Frontal cortex (tissue), 3 donors: ENCODE measurements at regions not wholly inside any gene's neighbourhood (a gene's known extent, or its start where the extent isn't known, plus 50 kb on each side); places are given as distances from the start of the nearest gene placed in this dataset.

Experiments
- DNase-seq, 2 donors: peaks; one replicate each; pipeline ENCODE4 v3.0.0; 2012; ENCODE audit warnings: low spot score in 2 of 2
- FAIRE-seq: peaks from 2 replicates; lab custom pipeline; 2012; peaks lifted over from hg19 to GRCh38; lab: Jason Lieb, UNC
- donor health status: control.
- donor health status: control.
- donor health status: control.

DNA sequence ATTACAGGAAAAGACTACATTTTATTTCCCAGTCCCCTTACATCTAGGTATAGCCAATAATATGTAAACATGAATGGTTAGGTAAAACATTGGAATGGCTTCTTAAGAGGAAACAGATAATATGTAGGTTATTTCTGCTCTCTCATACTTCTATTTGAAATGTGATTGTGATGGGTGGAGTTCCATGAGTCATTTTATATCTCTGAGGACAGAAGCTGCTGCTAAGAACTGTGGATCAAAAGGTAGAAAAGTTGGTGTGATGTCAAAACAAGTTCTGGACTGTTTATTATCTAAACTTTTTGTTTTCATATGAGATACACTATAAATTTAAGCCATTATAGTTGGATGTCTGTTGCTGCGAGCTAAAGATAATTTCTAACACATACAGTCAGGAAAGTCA lies 799.4 kb upstream of the TENM4 start:
- FAIRE-seq = no peak
- no peak for DNase-seq

DNA sequence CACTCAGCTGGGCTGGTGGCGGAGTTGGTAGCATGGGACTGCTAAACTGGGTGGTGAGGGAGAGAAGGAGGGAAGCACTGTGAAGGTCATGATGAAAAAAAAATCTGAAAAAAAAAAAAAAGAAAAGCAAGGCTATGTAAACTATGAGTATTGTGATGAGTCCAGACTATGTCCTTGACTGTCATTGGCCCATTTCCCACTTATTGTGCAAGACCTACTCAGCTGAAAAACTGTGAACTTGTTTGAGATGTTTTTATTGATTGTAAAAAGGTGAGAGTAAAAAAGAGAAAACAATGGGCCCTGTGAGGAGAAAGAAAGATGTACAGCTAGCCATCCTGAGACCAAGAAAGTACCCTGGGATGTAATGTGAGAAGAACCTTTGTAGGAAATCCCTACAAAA lies 798.4 kb upstream of the TENM4 start:
- FAIRE-seq = no peak

DNA sequence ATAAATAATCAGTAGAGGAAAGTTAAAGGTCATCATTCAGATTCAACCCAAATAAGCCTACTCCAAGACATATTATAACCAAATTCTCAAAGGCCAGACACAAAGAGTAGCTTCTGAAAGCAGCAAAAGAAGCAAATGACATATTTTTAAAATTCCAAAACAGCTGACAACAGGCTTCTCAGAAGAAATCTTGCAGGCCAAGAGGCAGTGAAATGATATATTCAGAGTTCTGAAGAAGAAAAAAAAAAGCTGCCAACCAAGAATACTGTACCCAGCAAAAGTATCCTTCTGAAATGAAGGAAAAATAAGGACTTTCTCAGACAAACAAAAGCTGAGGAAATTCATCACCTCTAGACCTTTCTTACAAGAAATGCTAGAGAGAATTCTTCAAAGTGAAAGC lies 787.1 kb upstream of the TENM4 start:
- DNase-seq (no peak), FAIRE-seq (no peak)

More for the DNA sequence above, 798.4 kb upstream of the TENM4 start:
- DNase-seq = no peak

DNA sequence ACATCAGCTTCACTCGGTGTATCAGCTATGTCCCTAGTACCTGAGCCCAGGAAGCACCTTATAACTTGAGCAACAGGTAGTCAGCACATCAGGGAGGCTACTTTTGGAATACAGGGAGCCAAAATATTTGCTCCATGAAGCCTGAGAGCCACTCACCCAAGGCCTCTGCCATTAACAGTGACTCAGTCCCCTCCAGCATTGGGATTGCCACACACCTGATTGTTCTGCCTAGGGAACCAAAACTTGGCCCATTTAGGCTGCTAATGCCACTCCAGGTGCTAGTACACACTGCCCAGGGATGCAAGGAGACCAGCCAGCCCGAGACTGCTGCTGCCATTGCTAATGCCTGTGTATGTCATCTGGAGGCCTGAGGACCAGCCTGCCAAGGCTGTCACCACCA lies 773.6 kb upstream of the TENM4 start:
- DNase-seq = no peak
- FAIRE-seq = no peak

DNA sequence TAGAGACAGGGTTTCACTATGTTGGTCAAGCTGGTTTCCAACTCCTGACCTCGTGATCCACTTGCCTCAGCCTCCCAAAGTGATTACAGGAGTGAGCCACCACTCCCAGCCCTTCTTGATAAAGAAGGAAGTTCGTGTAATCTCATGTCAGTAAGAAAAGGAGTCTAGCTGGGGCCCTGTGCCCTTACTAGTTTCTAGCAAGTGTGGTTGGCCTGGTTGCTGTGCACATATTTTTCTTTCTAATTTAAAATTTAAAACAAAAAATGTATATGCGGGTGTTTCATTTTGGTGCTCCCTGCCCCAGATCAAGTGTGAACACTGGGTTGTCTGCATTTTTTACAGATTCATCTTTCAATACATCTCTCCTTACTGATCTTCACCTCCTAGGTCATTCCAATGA lies 770.8 kb upstream of the TENM4 start:
- no peak for DNase-seq
- FAIRE-seq = no peak

DNA sequence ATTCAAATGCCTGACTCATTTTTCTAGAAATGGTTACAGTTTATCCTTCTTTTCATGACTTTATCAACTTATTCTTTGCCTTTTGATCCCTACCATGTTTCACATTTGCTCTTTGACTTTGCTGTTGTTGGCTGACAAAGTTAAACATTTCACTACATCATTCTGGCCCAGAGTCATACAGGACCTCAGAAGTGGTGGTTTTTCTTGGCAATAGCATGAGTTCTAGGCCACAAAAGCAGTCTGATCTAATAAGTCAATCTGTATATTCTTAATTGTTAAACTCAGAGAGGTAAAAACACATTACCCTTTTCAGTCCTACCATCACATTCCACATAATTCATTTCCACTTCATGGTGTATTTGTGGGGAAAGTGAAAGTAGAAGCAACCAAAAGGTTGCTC lies 763.2 kb upstream of the TENM4 start:
- DNase-seq (no peak), FAIRE-seq (no peak)

DNA sequence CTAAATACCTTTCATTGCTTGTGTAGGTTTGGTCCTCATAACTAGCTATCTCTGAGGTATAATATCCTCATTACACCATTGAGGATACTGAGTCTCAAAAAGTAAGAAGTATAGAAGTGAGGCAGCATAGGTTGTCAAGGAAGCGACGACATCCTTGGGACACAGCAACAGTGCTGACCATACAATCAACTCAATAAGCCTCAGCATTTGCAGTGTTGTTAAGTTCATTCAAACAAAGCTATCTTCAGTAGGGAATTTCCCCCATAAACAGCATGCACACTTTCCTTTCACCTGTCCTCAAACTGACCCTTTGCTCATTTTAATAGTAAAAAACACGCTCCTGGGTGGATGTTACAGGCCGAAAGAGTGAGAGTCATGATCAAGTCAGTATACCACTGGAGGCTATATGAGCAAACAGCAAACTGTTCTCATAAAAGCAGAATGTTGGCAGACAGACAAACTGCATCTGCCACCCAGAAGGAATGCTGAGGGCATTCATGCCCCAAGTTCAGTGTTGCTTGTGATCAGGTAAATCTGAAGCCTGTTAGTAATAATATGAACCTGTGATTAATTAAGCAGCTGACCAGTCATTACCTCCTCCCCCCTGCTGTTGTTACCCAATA lies 756.2 kb upstream of the TENM4 start:
- FAIRE-seq = no peak
- DNase-seq = no peak

DNA sequence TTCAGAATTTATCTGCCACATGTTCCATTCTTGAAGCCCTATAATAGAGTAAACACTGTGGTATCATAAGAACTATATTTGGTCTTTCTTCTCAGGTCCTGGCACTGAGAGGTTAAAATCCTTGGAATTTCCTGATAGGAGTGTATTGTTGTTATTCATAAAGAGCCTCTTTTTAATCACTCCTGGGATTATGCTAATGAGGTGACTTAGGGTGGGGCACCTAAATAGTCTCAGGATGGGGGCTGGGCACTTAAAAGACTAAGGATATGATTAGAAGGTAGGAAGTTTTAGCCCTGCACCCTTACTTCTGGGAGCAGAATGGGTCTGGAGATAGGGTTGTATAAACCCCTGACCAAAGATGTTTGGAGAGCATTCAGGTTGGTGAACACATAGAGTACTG lies 755.2 kb upstream of the TENM4 start:
- no peak for FAIRE-seq
- DNase-seq = no peak

DNA sequence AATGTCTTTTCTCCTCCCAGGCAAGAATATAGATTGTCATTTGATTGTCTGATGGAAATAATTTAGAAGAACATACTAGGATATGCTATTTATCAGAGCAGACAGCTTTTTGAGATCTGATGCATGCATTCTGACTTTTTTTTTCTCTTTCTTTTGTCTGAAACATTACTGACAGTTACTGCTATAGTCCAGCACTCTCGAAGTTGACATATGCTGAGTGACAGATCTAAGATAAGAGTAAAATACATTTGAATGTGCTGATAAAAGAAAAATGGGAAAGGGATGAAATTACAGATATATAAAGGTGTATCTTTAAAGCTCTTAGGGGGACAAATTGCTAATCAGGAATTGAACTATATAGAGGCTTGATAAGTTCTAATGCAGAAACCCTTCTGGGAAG lies 753.8 kb upstream of the TENM4 start:
- DNase-seq = no peak
- FAIRE-seq = no peak

DNA sequence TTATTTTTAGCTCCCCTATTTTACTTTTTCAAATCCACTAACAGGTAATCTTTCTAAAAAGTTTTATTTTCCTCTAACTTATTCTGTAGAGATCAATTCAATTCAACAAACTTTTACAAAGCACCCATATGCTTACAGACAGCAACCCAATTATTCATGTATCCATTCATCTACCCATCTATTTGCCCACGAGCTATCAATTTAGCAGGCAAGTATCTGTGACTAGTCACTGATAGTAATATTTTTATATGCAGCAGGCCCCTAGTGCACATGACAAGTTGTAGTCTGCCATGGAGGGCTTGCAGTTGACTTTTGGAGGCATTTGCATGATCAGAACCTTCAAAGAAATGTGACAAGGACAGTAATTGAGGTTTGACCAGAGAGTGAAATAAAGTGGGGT lies 753.2 kb upstream of the TENM4 start:
- DNase-seq (no peak), FAIRE-seq (no peak)

DNA sequence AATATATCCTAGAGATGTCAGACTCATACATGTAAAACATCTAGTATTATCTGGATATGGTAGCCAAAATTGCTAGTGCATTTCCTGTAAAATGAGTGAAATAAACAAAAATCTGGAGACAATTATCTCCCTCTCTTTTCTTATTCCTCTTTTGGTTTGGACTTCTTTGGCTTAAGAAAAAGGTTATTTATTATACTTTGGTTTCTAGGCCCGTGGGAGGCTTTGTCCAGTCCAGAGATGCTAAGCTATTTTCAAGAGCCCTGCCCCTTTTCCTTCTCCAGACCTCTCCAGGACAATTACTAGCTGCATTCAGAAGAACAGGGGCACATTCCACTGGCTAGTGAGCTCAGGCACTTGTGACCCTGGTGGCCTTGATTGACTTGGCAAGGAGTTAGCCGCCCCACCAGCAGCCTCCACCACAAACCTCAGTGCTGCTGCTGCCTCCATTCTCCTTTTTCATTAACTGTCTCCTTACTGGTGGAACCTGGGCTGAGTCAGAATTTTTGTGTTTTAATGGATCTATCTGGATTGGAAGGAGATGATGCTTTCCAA lies 747.3 kb upstream of the TENM4 start:
- FAIRE-seq (no peak), DNase-seq (no peak)

DNA sequence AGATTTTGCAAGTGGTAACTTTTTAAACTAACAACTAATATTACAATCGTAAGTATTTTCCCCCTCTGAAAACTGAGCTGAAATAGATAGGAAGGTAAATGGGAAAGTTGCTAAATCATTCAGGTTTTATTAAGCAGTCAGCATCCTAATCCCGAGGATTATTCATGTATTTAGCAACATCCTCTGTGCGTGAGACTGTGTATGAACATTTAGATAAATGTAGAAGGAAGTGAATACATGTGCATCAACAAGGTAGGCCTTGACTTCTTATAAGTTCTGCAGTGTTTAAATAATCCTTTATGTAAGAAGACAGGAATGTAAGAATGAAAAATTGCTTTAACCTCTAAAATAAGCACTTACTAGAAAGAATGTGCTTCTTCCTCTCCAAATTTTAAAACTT lies 745.9 kb upstream of the TENM4 start:
- FAIRE-seq (no peak), DNase-seq (no peak)

DNA sequence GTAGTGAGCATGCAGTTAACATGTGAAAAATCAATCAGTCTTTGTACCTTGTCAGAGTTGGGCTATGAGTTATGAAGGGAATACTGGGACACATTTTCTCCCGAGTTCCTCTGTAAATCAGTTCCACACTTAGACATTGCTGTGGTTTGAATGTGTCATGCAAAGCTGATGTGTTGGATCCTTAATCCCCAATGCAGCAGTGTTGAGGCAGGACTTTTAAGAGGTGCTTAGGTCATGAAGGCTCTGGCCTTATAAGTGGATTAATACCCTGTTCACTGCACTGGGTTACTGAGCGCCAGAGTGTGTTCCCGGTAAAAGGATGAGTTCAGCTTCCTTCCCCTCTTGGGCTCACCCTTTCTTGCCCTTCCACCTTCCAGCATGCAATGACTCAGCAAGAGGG lies 742.1 kb upstream of the TENM4 start:
- FAIRE-seq = no peak

DNA sequence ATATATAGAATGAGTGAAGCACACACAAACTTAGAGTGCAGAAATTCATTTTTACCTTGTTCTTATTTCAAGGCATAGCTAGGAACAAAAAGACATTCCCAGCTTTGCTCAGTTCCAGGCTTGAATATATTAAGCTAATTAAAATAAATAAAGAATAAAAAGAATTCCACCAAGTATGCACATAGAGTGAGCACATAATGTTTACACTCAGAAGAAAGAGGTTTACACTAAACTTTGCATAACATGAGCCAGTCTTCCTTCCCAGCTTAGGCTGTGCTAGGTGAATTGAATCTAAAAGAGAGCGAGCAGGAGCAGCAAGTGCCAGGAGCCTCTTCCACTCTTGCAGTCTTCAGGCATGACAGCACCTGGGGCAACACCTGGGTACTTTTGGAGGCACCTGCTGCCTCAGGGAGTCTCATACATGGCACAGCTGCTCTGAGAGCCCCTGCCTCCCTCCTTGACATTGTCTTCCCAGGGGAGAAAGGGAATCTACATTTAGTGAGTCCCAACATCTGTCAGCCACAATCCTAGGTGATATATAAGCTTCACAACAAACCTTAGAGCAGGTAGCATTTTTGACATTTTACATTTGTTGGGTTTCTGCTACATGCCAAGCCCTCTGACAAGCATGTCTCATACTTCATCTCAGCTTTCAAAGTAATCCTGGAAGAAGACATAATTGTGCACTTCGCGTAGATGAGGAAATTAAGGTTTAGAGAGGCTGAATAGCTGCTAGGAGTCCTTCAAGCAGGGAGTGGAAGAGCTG lies 732.7 kb upstream of the TENM4 start:
- FAIRE-seq (no peak), DNase-seq (no peak)

More for the DNA sequence above, 742.1 kb upstream of the TENM4 start:
- no peak for DNase-seq

DNA sequence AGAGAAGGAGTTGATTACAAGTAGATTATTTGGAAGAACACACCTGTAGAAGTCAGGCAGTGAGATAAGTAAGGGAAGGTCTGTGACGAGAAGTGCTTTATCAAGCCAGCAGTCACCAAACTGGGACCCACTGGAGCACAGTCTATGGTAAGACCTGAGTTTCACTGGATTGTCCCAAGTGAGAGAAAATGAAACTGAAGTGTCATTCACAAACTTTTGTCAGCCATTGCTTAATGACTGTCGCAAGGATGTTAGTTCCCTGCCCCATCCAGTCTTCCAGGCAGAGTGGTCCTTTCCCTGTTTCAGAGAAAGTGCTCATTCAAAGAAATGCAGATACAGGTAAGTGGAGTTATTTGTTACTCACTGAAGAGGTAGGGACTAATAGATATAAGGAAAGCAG lies 728.0 kb upstream of the TENM4 start:
- DNase-seq = no peak
- FAIRE-seq = no peak

DNA sequence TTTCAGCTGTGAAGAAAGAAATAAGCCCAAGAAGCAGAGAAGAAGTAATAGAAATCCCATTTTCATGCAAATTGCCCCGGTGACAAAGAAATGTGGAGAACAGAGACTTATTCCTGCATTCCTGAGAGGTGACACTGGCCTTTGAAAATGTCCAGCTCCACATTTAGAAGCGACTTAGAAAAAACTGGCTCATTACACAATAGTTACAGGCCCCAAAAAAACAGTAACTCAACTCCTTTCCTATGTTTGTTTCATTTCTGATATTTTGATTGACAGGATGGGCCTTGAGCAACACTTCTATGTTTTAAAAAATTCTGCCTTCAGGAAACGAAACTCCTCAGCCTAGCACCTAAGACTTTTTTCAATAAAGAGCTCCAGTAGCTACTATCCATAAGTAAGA lies 726.9 kb upstream of the TENM4 start:
- DNase-seq (no peak), FAIRE-seq (no peak)

DNA sequence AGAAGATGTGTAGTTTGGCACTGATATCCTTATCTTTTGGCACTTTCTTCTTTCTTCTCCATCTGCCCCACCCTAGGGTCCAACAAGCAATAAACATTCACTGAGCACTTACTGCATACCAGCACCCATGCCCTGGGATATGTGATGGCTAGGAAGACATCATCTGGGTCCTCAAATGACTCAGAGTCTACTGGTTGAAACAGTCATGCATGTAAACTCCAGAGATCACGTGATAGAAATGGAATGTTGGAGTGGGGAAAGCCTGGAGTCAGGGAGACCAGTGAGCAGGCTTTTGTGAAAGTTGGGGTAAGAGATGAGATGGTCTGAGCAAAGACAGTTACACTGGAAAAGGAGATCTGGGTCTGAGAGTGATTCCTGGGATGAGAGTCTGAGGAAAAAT lies 724.9 kb upstream of the TENM4 start:
- FAIRE-seq = no peak
- no peak for DNase-seq

DNA sequence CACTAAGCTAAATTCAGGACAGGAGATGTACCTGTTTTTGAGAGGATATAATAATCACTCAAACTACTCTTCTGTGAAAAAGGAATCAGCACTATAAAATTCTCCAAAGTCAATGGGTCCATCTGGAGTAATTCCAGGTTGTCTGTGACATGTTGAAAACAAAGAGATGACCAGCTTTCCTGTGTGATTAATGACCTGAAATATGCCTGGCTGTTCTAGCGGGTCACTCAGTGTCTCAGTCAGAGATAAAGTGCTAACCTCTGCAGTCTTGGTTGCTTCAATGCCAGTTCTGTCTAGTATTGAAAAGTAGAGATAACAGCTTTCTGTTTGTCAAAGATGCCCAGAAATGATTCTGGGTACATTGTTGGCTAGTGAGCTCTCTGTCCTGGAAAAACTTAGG lies 722.6 kb upstream of the TENM4 start:
- no peak for DNase-seq
- no peak for FAIRE-seq

DNA sequence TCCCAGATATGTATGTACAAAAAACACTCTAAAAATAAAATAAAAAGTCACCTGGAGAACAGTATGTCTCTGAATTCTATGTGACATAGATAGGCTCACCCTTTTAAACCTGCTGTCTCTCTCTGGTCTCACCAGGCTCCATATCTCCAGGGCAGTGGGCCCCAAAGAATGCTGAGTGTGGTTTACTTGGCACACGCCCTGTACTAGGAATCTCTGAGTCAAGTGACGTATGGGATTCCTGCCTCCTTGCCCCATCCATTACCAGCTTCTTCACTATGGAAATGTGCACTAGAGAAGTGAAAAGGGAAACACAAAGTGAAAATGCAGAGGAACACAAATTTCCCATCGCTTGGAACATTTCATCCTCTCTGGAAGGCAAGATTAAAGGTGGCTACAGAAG lies 722.2 kb upstream of the TENM4 start:
- DNase-seq = no peak
- FAIRE-seq = no peak

DNA sequence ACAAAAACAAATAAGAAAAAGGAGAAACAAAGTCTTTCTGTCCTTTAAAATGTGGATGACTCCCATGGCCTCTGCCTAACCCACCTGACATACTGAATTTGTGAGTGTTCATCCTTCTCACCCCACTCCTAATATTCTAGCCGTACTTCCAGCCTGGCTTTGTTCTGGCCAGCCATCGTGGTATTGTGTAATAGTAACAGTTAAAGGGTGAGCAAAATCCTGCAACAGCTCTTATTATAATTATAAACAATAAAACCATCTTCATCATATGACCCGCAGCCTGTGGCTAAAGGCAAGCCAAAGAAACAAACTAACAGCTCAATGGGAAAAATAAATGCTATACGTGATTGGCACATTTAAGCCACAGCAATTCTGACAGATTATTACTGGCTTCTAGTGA lies 721.6 kb upstream of the TENM4 start:
- DNase-seq (no peak), FAIRE-seq (no peak)

DNA sequence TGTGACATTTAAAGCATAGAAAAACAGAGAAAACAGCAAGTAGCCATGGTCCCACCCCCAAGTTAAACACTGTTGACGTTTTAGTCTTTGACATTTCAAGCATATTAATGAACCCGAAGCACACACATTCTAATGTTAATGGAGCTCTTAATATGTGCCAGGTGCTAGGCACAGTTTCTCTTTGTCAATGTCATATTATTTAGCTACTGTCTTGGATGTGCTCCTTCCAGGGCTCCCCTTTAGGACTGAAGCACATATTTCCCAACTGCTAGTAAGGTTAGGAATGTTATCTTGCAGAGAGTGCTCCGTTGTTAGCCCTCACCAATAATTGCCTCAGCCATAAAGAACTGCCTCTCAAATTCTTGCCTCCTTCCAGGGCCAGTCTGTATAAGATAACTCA lies 716.6 kb upstream of the TENM4 start:
- FAIRE-seq (no peak), DNase-seq (no peak)

DNA sequence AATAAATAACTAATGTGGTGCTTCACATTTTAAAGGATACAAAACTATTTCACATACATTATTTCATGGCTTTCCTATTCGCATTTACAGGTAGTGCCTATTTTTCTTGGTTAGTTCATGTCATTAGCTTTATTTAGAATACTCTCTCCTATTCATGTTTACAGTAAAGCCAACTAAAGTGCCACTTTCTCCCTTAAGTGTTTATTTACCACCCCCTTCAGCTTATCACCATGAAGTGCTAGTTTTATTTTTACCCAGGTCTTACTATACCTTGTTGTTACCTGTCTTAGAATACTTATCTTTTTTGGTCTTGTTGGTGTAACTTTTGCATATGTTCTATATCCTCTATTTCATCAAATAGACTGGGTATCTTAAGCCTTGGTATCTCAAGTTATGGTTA lies 715.2 kb upstream of the TENM4 start:
- DNase-seq = no peak
- no peak for FAIRE-seq
